Fibroblast of the conjunctiva (primary cell): ENCODE measurements at regions not wholly inside any gene's neighbourhood (a gene's known extent, or its start where the extent isn't known, plus 50 kb on each side); places are given as distances from the start of the nearest gene placed in this dataset.
"Not testable (repeated sequence)": the region's sequence is repeated elsewhere in the genome, so short reads cannot be mapped to it uniquely, and the experiment has no call there.

Source experiments
- DNase-seq: peaks from one replicate; pipeline ENCODE4 v3.0.0-alpha.2; 2010; ENCODE audit warnings: low read depth

DNA sequence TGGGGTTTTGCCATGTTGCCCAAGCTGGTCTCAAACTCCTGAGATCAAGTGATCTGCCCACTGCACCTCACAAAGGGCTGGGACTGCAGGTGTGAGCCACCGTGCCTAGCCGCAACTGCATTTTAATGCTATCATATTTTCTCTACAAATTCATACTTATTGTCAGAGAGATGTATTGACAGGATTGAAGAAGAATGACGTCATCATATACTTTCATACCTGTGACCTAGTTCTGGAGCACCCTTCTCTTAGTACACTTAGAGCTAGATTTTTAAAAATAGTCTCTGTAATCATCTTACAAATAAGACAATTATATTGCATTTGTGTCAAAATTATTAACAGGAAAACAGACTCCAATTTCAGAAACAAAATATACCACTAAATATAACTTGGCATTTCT, 242.8 kb upstream of the PDZRN3 start:
- DNase-seq: no peak

- DNase-seq: no peak
Observed at GRCh38 chr3:73866846-73867245, 242.1 kb upstream of the PDZRN3 start.

DNA sequence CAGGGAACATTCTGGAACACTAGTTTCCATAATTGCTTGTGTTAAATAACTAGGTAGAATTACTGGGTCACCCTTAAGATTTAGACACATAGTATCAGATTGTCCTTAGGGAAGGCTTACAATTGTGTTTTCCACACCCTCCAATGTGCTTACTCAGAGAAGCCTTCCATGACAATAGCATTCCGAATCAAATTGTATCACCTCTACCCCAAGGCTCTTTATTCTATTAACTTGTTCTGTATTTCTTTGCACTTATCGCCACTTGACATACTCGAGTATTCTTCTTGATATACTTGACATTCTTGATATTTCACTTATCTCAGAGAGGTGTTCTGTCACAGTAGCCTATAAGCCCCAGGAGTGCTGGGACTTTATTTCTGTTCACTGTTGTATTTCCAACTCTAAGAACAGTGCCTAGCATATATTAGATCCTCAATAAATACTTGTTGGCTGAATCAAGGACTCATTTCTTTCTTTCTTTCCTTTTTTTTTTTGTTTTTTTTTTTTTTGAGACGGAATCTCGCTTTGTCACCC, 238.9 kb upstream of the PDZRN3 start:
- no peak for DNase-seq

DNA sequence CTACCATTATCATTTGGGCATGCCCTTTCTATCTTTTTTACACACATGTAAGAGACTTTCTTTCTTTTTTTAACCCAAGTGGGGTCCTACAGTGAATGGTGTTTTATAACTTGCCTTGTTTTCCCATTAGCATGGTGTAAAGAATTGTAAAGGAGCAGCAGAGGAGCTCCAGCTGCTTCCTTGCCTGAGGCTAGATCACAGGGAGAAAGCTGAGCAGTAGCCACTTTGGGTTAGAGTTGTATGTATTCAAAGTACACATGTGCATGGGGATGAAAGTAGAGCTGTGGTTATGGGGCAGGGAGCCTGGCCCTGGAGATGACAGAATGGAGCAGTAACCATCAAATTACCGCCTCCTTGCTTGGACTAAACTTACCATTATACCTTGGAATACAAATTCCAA, 231.1 kb upstream of the PDZRN3 start:
- no peak for DNase-seq

DNA sequence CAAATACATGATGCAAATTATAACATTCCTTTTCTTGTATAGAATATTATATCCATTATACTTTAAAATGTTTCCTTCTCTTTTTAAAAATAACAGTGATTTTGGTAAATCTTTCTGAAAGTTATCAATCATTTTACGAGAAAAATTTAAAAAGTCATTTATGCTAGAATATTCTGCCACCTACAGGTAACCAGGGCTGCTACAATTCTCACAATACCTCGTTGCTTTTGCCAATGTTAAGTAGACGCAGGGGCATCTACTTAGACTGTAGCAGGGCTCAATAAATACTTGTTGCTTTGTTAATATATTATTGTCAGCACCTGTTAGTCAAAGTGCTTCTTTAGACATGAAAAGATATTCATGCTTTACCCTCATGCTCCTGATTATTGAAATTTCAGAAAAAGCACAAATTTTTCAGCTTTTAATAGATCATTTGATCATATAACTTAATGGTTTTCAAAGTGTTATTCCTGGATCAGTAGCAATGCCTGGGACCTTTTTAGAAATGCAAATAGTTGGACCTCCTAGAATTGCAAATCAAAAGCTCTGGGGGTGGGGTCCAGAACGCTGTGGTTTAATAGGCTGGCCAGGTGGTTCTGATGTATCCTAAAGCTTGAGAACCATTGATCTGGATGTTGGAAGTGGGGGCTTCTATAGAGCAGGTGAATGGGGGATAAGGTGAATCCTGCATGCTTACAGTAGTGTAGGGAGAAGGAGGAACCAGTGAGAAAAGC, 223.6 kb upstream of the PDZRN3 start:
- peak; percentile 42 for DNase-seq

- no peak for DNase-seq
Observed at GRCh38 chr3:73846951-73847350, 222.2 kb upstream of the PDZRN3 start.

GRCh38 chr3:73839032-73839431, 214.3 kb upstream of the PDZRN3 start:
- DNase-seq: no peak

DNA sequence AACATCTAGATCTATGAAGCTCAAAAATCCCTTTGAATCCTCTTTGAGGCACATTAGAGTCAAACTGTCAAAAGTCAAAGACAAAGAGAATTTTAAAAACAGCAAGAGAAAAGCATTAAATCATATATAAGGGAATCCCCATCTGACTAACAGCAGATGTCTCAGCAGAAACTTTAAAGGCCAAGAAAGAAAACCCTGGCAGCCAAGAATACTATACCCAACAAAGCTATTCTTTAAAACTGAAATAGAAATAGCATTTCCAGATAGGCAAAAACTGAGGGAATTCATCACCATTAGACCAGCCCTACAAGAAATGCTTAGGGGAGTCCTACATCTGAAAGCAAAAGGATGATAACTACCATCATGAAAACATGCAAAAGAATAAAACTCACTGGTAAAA, 211.2 kb upstream of the PDZRN3 start:
- no peak for DNase-seq

DNA sequence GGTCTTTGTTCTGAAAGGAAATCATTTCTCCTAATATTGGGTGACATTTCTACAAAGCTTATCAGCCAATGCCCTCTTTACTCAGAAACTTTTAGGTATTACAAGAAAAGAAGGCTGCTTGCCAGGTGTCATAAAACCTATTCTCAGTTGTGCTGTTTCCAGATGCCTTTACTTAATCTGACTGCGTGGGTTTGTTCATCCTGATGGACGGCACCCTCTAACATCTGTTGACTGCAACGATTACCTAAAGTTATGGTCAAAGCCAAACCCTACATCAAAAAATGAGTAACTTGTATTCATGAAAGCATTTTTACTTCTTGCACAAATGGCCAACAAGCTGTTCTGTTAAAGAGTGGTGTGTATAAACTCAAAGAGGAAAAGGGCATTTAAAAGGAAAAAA, 207.7 kb upstream of the PDZRN3 start:
- DNase-seq: no peak

DNA sequence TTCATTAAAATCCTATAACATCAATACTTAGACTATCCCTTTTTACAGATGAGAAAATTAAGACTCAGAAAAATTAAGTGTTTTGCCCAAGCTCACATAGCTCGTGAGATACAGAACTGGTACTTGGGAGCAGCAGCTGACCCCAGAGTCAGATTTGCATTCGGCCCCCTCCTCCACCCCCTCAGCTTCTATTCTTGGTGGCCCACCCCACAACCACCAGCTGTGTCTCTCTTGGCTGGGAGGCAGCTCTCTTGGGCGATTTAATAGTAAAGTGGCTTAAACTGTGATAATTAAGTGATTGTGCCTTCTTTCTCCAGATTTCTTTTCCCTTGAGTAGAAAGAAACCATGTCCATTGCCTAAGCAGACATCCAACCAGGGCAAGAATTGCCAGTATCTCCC, 203.6 kb upstream of the PDZRN3 start:
- DNase-seq: no peak

GRCh38 chr3:73827725-73828211, 203.0 kb upstream of the PDZRN3 start:
- DNase-seq: no peak

DNA sequence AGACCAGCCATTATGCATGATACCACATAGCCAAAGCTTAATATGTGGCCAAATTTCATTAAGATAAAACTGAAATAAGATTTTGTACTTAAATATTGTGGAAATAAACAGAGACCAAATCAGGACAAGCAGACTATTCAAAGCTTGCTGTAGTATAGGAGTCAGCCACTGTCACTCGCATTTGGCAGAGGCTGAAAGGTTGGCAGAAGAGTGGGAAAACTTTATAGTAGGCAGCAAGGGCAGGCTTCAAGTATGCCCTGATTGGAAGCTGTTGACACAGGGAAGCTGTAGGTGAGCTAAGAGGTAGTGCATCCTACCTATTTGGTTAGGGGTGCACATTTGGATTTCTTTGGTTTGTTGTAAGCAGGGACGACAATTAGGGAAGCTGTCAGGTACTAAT, 202.5 kb upstream of the PDZRN3 start:
- no peak for DNase-seq

GRCh38 chr3:73820896-73821295, 196.2 kb upstream of the PDZRN3 start:
- not testable (repeated sequence) for DNase-seq

GRCh38 chr3:73820431-73820830, 195.7 kb upstream of the PDZRN3 start:
- DNase-seq: no peak

DNA sequence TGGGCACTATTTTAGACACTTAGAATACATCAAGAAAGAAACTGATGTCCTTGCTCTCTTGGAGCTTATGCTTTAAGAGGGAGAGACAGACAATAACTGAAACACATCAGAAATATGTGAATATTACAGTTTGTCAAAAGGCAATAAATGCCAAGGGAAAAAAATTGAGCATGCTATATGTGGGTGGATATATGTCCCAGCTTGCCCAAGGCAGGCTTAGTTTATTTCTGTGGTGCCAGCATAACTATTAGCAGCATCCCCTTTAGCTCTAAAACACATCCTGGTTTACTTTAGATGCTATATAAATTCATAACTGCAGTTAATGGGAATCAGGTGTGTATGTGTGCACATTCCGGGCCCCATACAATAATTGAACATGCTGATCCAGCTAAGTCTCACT, 191.2 kb upstream of the PDZRN3 start:
- no peak for DNase-seq

DNA sequence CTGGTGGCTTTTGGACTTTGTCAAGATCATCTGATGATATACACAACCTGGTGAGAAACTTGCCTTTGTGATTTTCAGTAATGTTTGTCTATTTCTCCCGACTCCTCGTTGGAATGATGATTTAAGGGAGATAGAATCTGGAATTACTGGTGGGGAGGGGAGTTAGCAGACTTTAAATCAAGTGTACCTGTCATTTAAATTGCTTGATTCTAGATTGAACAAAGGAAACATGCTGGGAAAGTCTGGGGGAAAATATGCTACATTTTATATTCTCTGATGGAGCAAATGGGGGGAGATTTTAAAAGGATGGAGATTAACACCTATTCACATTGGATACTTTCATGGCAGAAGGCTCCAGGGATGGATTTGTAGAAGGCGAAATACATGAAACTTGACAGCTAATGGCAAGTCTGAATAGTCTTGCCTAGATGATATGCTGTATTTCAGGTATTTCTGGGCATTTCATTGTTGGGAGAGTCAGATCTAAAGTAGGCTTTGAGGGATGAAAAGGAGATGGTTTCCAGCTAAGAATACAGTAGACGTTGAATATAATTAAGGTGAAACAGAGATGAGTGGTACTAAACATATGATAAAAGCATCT, 189.1 kb upstream of the PDZRN3 start:
- no peak for DNase-seq

GRCh38 chr3:73813291-73813690, 188.6 kb upstream of the PDZRN3 start:
- peak; percentile 50 for DNase-seq

DNA sequence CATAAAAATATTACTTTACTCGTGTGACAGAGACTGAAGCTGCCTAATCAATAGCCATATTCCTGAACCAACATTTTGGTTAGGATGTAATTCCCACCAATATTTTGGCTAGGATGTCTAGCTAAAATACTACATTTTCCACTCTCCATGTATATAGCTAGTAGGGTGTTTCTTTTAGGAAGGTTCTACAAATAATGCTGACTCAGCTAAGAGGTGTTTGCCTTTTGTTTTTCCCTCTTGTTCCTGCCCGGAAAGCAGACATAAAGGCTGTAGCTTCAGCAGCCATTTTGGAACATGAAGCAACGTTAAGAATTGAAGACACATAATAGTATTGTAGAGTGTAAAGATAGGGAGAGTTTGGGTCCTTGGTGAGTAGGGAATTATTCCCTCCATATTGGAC, 187.3 kb upstream of the PDZRN3 start:
- DNase-seq: no peak

DNA sequence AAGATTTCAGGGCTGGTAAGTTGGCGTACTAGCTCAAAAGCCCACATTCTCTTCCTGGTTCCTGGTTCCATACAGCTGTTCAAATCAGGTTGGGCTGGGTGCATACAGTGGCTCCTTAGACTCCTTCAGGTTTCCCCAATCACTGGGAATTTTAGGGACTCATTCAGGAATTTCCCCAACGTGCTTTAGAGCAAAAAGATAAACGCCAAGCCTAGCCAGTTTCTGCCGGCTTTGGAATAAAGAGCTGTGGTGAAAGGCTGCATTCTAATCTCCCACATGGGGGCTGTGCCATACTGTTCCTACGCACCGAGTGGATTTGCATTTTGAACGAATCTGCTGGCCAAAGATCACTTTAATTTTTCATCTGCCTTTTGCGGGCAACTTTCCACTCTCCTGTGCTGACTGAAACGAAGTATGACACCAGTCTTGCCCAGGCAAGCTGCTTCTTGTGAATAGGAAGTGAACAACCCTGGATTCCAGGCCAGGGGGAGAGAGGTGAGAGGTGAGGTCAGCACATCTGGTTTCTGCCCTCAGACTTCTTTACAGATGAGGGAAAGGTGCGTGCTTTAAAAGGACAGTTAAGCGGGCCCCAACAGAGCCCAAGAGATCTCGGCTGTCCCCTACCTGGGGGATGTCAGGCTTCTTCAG, 184.2 kb upstream of the PDZRN3 start:
- no peak for DNase-seq

- DNase-seq: peak; percentile 56
Observed at GRCh38 chr3:73805435-73805834, 180.7 kb upstream of the PDZRN3 start.

GRCh38 chr3:73804204-73804603, 179.5 kb upstream of the PDZRN3 start:
- DNase-seq: no peak

DNA sequence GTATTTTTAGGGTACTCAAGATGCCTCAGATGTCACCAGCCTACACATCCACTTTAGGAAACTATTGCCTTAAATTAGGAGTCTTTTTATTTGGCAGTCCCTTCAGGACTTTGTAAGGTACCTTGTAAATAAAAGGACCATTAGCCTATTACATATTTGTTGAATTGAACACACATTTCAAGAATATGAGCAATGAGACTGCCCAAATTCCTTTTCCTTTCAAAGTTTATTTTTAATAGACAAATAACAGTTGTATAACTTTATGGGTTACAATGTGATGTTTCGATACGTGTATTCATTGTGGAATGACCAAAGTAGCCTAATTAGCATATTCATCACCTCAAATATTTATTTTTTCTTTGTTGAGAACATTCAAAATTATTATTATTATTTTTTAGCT, 176.7 kb upstream of the PDZRN3 start:
- DNase-seq: no peak

DNA sequence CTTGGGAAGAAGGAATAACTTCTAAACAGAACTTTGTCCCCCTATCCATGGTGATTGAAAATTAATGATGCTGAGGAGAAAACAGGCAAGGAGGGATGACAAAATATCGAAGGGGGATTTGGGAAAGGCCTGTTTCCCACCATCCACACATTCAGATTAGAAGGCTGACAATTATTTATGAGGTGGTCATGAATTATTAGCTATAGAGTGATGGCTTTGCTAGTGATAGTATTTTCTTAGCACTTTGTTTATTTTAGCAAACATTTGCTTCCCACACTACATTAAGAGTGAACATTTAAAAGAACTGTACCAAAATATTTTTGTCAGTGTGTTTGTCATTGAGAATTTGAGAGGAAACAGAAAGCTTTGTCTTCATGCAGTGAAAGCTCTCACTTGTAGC, 172.6 kb upstream of the PDZRN3 start:
- no peak for DNase-seq
